GM23338 (cell line): ENCODE measurements at regions not wholly inside any gene's neighbourhood (a gene's known extent, or its start where the extent isn't known, plus 50 kb on each side); places are given as distances from the start of the nearest gene placed in this dataset.
A peak's percentile ranks its signal among the peaks of the same experiment; 100 is the strongest.

ENCODE experiments used
- ATAC-seq: fragments of 200-7000 bp; cut with Tn5 transposase; 3 replicates; pipeline ENCODE4 v1.9.1; 2020
- DNase-seq: peaks from one replicate; pipeline ENCODE4 v3.0.0-alpha.2; 2015; ENCODE audit warnings: low spot score
- H2AFZ ChIP-seq: fragments of 200-600 bp; sonication (generic); 2 replicates; pipeline ENCODE4 v1.8.0; 2016; ENCODE audit warnings: antibody characterized with exemption, mild to moderate bottlenecking, moderate library complexity
- H3F3A ChIP-seq: fragments of 200-600 bp; sonication (generic); replicated peaks from 2 replicates; pipeline ENCODE4 v1.8.0; 2017; ENCODE audit warnings: antibody characterized with exemption, mixed run types, low read depth
- H3K27ac ChIP-seq: fragments of 200-600 bp; sonication (generic); 2 replicates; pipeline ENCODE4 v1.6.1; 2016; ENCODE audit warnings: low read depth
- H3K27me3 ChIP-seq: fragments of 200-600 bp; sonication (generic); 2 replicates; pipeline ENCODE4 v1.8.0; 2016; ENCODE audit warnings: mild to moderate bottlenecking, mixed run types, moderate library complexity; ENCODE audit not compliant: insufficient read depth
- H3K36me3 ChIP-seq: fragments of 200-600 bp; sonication (generic); 2 replicates; pipeline ENCODE4 v1.8.0; 2016; ENCODE audit warnings: mild to moderate bottlenecking; ENCODE audit not compliant: insufficient read depth
- H3K4me1 ChIP-seq: fragments of 200-600 bp; sonication (generic); 2 replicates; pipeline ENCODE4 v1.8.0; 2016; ENCODE audit warnings: mild to moderate bottlenecking, moderate library complexity; ENCODE audit not compliant: insufficient read depth
- H3K4me2 ChIP-seq: fragments of 200-600 bp; sonication (generic); 2 replicates; pipeline ENCODE4 v1.7.1; 2017; ENCODE audit warnings: mixed run types
- H3K4me3 ChIP-seq: fragments of 200-600 bp; sonication (generic); 2 replicates; pipeline ENCODE4 v1.6.1; 2016; ENCODE audit warnings: mixed run types
- H3K79me2 ChIP-seq: fragments of 200-600 bp; sonication (generic); replicated peaks from 2 replicates; pipeline ENCODE4 v1.8.0; 2017; ENCODE audit warnings: mild to moderate bottlenecking; ENCODE audit not compliant: insufficient read depth
- H3K9me2 ChIP-seq: fragments of 200-600 bp; sonication (generic); 2 replicates; pipeline ENCODE4 v1.8.0; 2017; ENCODE audit not compliant: insufficient read depth
- H4K20me1 ChIP-seq: fragments of 200-600 bp; sonication (generic); replicated peaks from 2 replicates; pipeline ENCODE4 v1.8.0; 2017; ENCODE audit warnings: mild to moderate bottlenecking; ENCODE audit not compliant: insufficient read depth
- H3K27ac Mint-ChIP-seq: 2 replicates; pipeline ENCODE4 v1.8.0; 2020; ENCODE audit warnings: inconsistent platforms, mild to moderate bottlenecking, moderate library complexity, mixed read lengths
- H3K27me3 Mint-ChIP-seq: 3 replicates; pipeline ENCODE4 v1.8.0; 2022; ENCODE audit warnings: low read depth, mild to moderate bottlenecking, moderate library complexity, mixed read lengths, inconsistent platforms; ENCODE audit not compliant: insufficient read depth, poor library complexity
- H3K36me3 Mint-ChIP-seq: 3 replicates; pipeline ENCODE4 v1.8.0; 2021; ENCODE audit warnings: low read depth, mild to moderate bottlenecking, inconsistent platforms, moderate library complexity, mixed read lengths
- H3K4me1 Mint-ChIP-seq: 3 replicates; pipeline ENCODE4 v1.8.0; 2020; ENCODE audit warnings: mild to moderate bottlenecking, inconsistent platforms, mixed read lengths
- H3K4me3 Mint-ChIP-seq: 3 replicates; pipeline ENCODE4 v1.8.0; 2021; ENCODE audit warnings: moderate library complexity, mild to moderate bottlenecking, inconsistent platforms, mixed read lengths
- H3K9me3 Mint-ChIP-seq: 3 replicates; pipeline ENCODE4 v1.8.0; 2020; ENCODE audit warnings: moderate library complexity, mild to moderate bottlenecking, inconsistent platforms, mixed read lengths
- CREB1 ChIP-seq: fragments of 250-450 bp; sonication (Bioruptor Pico); IDR thresholded peaks from 2 replicates; pipeline ENCODE4 v1.5.0; 2020; ENCODE audit warnings: low read depth, mild to moderate bottlenecking, moderate library complexity
- CTCF ChIP-seq, 2 experiments: fragments of 200-600 bp in 1 of 2; sonication (generic) in 1 of 2; conservative IDR thresholded peaks; 2 replicates each; pipeline versions ENCODE4 v1.5.1 to v1.6.1; 2016 to 2017; ENCODE audit warnings: antibody characterized with exemption in 2 of 2, low read depth in 2 of 2, mild to moderate bottlenecking in 2 of 2, moderate library complexity in 1 of 2
- EZH2 ChIP-seq: fragments of 200-600 bp; sonication (generic); IDR thresholded peaks from one replicate; pipeline ENCODE4 v1.8.0; 2017; ENCODE audit warnings: antibody characterized with exemption, mild to moderate bottlenecking, low read depth; ENCODE audit not compliant: unreplicated experiment
- EZH2phosphoT487 ChIP-seq: fragments of 200-600 bp; sonication (generic); IDR thresholded peaks from one replicate; pipeline ENCODE4 v1.8.1; 2018; ENCODE audit warnings: antibody characterized with exemption; ENCODE audit not compliant: unreplicated experiment
- JUNB ChIP-seq: IDR thresholded peaks from one replicate; pipeline ENCODE4 v1.6.1; 2016; ENCODE audit warnings: antibody characterized with exemption; ENCODE audit not compliant: unreplicated experiment
- NANOG ChIP-seq: IDR thresholded peaks from 2 replicates; pipeline ENCODE4 v1.6.1; 2016; ENCODE audit warnings: antibody characterized with exemption, borderline replicate concordance
- POLR2AphosphoS5 ChIP-seq: IDR thresholded peaks from 2 replicates; pipeline ENCODE4 v1.6.1; 2016; ENCODE audit warnings: antibody characterized with exemption, low read depth
- REST ChIP-seq: IDR thresholded peaks from one replicate; pipeline ENCODE4 v1.6.1; 2018; ENCODE audit warnings: antibody characterized with exemption; ENCODE audit not compliant: unreplicated experiment
- STAT1 ChIP-seq: IDR thresholded peaks from one replicate; pipeline ENCODE4 v1.6.1; 2016; ENCODE audit warnings: antibody characterized with exemption; ENCODE audit not compliant: unreplicated experiment
- ZNF114 ChIP-seq: fragments of 250-450 bp; sonication (Bioruptor Pico); IDR thresholded peaks from 2 replicates; pipeline ENCODE4 v1.5.0; 2020; ENCODE audit warnings: mild to moderate bottlenecking, moderate library complexity
- ZNF331 ChIP-seq: fragments of 250-450 bp; sonication (Bioruptor Pico); IDR thresholded peaks from 2 replicates; pipeline ENCODE4 v1.5.0; 2020; ENCODE audit warnings: low read depth, mild to moderate bottlenecking, moderate library complexity
- TF ChIP-seq, protein P1 (sequence below): fragments of 250-450 bp; sonication (Bioruptor Pico); IDR thresholded peaks from 2 replicates; pipeline ENCODE4 v1.5.0; 2020; ENCODE audit warnings: mild to moderate bottlenecking, moderate library complexity
- TF ChIP-seq, protein P2 (sequence below): IDR thresholded peaks from 2 replicates; pipeline ENCODE4 v1.6.1; 2016; ENCODE audit warnings: antibody characterized with exemption

- no peaks in the 10 kb centered on the region for H3K9me2 ChIP-seq
- no peak overlapping the region for H3K4me2 ChIP-seq
- H3K36me3 ChIP-seq, result no peaks in the 10 kb centered on the region
- no peaks in the 10 kb centered on the region for H3K79me2 ChIP-seq
- peaks cover 10% of the 10 kb centered on the region for H3K27me3 Mint-ChIP-seq
- H3K9me3 Mint-ChIP-seq, result no peaks in the 10 kb centered on the region
- no peaks in the 10 kb centered on the region for H3F3A ChIP-seq
- H3K27ac Mint-ChIP-seq, result no peak overlapping the region
- TF ChIP-seq EZH2 (no peak), REST (no peak), POLR2AphosphoS5 (no peak), EZH2phosphoT487 (no peak), JUNB (no peak), CTCF (conservative IDR thresholded peaks at IDR 0.05; ENCODE audit: low read depth in 2 of 2) (no peak), ZNF331 (CRISPR knock-in tag) (no peak), CREB1 (no peak), STAT1 (no peak), ZNF114 (CRISPR knock-in tag) (no peak), NANOG (no peak)
- TF ChIP-seq, protein P1, sequence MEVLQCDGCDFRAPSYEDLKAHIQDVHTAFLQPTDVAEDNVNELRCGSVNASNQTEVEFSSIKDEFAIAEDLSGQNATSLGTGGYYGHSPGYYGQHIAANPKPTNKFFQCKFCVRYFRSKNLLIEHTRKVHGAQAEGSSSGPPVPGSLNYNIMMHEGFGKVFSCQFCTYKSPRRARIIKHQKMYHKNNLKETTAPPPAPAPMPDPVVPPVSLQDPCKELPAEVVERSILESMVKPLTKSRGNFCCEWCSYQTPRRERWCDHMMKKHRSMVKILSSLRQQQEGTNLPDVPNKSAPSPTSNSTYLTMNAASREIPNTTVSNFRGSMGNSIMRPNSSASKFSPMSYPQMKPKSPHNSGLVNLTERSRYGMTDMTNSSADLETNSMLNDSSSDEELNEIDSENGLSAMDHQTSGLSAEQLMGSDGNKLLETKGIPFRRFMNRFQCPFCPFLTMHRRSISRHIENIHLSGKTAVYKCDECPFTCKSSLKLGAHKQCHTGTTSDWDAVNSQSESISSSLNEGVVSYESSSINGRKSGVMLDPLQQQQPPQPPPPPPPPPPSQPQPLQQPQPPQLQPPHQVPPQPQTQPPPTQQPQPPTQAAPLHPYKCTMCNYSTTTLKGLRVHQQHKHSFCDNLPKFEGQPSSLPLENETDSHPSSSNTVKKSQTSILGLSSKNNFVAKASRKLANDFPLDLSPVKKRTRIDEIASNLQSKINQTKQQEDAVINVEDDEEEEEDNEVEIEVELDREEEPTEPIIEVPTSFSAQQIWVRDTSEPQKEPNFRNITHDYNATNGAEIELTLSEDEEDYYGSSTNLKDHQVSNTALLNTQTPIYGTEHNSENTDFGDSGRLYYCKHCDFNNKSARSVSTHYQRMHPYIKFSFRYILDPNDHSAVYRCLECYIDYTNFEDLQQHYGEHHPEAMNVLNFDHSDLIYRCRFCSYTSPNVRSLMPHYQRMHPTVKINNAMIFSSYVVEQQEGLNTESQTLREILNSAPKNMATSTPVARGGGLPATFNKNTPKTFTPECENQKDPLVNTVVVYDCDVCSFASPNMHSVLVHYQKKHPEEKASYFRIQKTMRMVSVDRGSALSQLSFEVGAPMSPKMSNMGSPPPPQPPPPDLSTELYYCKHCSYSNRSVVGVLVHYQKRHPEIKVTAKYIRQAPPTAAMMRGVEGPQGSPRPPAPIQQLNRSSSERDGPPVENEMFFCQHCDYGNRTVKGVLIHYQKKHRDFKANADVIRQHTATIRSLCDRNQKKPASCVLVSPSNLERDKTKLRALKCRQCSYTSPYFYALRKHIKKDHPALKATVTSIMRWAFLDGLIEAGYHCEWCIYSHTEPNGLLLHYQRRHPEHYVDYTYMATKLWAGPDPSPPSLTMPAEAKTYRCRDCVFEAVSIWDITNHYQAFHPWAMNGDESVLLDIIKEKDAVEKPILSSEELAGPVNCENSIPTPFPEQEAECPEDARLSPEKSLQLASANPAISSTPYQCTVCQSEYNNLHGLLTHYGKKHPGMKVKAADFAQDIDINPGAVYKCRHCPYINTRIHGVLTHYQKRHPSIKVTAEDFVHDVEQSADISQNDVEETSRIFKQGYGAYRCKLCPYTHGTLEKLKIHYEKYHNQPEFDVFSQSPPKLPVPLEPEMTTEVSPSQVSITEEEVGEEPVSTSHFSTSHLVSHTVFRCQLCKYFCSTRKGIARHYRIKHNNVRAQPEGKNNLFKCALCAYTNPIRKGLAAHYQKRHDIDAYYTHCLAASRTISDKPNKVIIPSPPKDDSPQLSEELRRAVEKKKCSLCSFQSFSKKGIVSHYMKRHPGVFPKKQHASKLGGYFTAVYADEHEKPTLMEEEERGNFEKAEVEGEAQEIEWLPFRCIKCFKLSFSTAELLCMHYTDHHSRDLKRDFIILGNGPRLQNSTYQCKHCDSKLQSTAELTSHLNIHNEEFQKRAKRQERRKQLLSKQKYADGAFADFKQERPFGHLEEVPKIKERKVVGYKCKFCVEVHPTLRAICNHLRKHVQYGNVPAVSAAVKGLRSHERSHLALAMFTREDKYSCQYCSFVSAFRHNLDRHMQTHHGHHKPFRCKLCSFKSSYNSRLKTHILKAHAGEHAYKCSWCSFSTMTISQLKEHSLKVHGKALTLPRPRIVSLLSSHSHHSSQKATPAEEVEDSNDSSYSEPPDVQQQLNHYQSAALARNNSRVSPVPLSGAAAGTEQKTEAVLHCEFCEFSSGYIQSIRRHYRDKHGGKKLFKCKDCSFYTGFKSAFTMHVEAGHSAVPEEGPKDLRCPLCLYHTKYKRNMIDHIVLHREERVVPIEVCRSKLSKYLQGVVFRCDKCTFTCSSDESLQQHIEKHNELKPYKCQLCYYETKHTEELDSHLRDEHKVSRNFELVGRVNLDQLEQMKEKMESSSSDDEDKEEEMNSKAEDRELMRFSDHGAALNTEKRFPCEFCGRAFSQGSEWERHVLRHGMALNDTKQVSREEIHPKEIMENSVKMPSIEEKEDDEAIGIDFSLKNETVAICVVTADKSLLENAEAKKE (CRISPR knock-in tag), result no peak
- TF ChIP-seq, protein P2, sequence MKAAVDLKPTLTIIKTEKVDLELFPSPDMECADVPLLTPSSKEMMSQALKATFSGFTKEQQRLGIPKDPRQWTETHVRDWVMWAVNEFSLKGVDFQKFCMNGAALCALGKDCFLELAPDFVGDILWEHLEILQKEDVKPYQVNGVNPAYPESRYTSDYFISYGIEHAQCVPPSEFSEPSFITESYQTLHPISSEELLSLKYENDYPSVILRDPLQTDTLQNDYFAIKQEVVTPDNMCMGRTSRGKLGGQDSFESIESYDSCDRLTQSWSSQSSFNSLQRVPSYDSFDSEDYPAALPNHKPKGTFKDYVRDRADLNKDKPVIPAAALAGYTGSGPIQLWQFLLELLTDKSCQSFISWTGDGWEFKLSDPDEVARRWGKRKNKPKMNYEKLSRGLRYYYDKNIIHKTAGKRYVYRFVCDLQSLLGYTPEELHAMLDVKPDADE, result no peak
- H3K27me3 ChIP-seq, result no peaks in the 10 kb centered on the region
- H3K4me1 ChIP-seq, result peaks cover 8% of the 10 kb centered on the region
- DNase-seq (no peak), ATAC-seq (no peak)
- H4K20me1 ChIP-seq, result no peaks in the 10 kb centered on the region
- no peaks in the 10 kb centered on the region for H3K36me3 Mint-ChIP-seq
- H2AFZ ChIP-seq, result 0 out of 2 replicates have a peak overlapping the region, but pooled peaks have one; percentile 69
- no peak overlapping the region for H3K27ac ChIP-seq
- H3K4me3 Mint-ChIP-seq, result no peak overlapping the region
- H3K4me3 ChIP-seq, result no peak overlapping the region
- peaks cover 33% of the 10 kb centered on the region for H3K4me1 Mint-ChIP-seq
Measured at GRCh38 chr2:230657906-230658305, 54.7 kb upstream of the CAB39 start.
